Right cardiac atrium (tissue), 5 donors: ENCODE measurements at regions not wholly inside any gene's neighbourhood (a gene's known extent, or its start where the extent isn't known, plus 50 kb on each side); places are given as distances from the start of the nearest gene placed in this dataset.
"Not testable (repeated sequence)": the region's sequence is repeated elsewhere in the genome, so short reads cannot be mapped to it uniquely, and the experiment has no call there.

Experiments
- ATAC-seq, 2 donors: fragments of 200-7000 bp; cut with Tn5 transposase; one replicate each; pipeline versions ENCODE4 v1.8.0 to v1.9.1; 2020; ENCODE audit warnings: moderate library complexity in 2 of 2, mild to moderate bottlenecking in 1 of 2
- DNase-seq, 3 donors: peaks; one replicate each; pipeline ENCODE4 v3.0.0-alpha.2; 2020
- H3K27ac ChIP-seq: one replicate; pipeline ENCODE4 v1.5.1; 2013; ENCODE audit warnings: mild to moderate bottlenecking, low read length, control low read depth, moderate library complexity
- H3K27me3 ChIP-seq: one replicate; pipeline ENCODE4 v1.6.1; 2013; ENCODE audit not compliant: control insufficient read depth, insufficient read depth
- H3K4me1 ChIP-seq: one replicate; pipeline ENCODE4 v1.6.1; 2013; ENCODE audit warnings: low read length; ENCODE audit not compliant: control insufficient read depth, insufficient read depth
- H3K4me3 ChIP-seq: one replicate; pipeline ENCODE4 v1.5.1; 2013; ENCODE audit warnings: low read length, control low read depth
- H3K9me3 ChIP-seq: one replicate; pipeline ENCODE4 v1.6.1; 2013; ENCODE audit warnings: low read length; ENCODE audit not compliant: control insufficient read depth
- WGBS: extraction: QIAGEN DNeasy Blood & Tissue Kit; methylation state at CpG from one replicate; pipeline ENCODE4 v1.1.7; 2013; 5-methylcytosine and 5-hydroxymethylcytosine counted together
- intact Hi-C, 4 donors: fragments of 100-400 bp; cut with DNase I; formaldehyde crosslinking; loops; one replicate each; pipeline versions ENCODE4 v1.11.0 to v1.14.0; 2022 to 2023
- donor health status: healthy with polysubstance abuse.
- donor health status: DM: no; HTN: yes; CAD: no.
- donor health status: DM: no; HTN: no; CAD: no.
- donor health status: DM: no; HTN: yes; CAD: no; lungs with severe emphysema.
- donor health status: DM: yes; HTN: yes; CAD: no.

DNA sequence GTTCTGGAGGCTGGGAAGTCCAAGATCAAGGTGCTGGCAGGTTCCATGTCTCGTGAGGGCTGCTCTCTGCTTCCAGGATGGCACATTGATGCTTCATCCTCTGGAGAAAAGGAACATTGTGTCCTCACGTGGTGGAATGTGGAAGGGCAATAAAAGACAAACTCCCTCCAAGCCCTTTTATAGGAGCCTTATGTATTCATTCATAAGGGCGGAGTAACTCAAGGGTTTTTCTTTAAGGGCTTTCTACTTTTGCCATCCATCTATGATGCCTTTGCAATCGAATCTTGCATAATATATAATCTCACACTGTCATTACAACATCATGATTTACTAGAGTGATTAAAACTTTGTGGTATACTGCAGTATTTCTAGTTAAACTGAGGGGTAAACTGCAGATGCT is 132.7 kb upstream of the DDHD1 start:
- ATAC-seq (no peak), DNase-seq (no peak)
- Histone ChIP-seq H3K9me3 (peaks cover 1% of the 10 kb centered on the region), H3K4me1 (no peaks in the 10 kb centered on the region), H3K27ac (no peak overlapping the region), H3K27me3 (no peaks in the 10 kb centered on the region), H3K4me3 (no peak overlapping the region)
- 74% methylated on average over 4 of the region's 4 CpGs for WGBS
- intact Hi-C loops: no loop called here

DNA sequence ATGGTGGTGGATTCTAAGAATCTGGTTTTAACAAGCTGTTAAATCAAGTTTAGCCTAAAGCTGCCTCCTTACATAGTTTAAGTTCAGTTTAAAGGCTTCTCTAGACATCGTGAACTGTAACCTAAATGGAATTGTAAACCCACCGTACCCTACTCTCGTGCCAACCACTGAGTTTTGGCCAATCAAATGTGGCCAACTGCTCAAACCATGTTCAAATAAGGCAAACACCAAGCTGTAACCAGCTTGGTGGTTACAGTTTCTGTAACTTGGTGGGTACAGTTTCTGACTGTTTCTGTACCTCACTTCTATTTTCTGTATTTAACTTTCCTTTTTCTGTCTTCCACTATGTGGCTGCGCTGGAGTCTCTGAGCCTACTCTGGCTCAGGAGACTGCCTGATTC is 131.9 kb upstream of the DDHD1 start:
- no peak overlapping the region for H3K27ac ChIP-seq
- ATAC-seq (no peak), DNase-seq (no peak)
- WGBS: 96% methylated on average over 4 of the region's 4 CpGs
- H3K4me1 ChIP-seq: no peaks in the 10 kb centered on the region
- no peaks in the 10 kb centered on the region for H3K27me3 ChIP-seq
- H3K4me3 ChIP-seq: no peak overlapping the region
- peaks cover 2% of the 10 kb centered on the region for H3K9me3 ChIP-seq
- intact Hi-C loops: no loop called here

DNA sequence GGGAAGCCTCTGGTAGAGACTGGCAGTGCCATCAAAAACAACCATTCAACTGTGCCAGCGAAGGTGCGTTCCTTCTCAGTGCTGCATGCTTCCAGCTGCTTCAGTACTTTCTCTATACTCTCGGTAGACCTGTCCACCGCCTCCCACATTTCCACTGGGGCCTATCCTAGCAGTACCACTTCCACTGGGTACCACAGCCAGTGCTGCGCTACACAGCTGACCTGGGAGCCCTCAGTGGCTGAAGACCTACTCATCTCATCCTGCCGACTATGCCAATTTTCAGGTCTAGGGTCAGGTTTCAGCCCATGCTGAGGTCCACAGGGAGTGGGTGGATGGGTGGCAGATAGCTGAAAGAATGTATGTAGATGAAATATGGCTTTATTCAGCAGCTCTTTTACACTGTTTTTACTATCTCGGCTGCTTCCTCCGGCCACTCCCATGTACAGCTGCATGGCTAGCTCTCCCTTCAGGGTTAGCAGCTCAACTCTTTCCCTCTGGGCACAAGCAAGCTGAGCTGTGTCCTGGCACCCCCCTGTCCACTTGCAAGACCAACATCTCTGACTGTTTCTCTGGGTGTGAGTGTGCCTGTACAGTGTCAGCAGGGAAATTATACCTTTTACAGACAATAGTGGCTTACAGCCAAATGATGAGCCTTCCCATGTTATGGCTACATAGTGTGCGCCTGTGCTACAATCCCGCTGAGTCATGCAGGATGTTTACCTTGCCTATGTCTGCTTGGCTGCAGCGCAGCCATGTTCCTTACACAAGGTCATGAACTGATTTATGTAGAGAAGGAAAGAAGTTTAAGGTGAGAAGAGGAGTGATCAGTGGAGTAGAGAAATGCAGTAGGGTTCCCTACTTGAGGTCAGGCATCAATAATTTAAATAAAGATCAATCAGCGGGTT is 125.7 kb upstream of the DDHD1 start:
- Histone ChIP-seq H3K27ac (no peak overlapping the region), H3K4me3 (no peak overlapping the region), H3K9me3 (peaks cover 5% of the 10 kb centered on the region), H3K4me1 (no peaks in the 10 kb centered on the region), H3K27me3 (no peaks in the 10 kb centered on the region)
- intact Hi-C loops: no loop called here
- DNase-seq: no peak
- no peak for ATAC-seq
- WGBS: 85% methylated on average over 12 of the region's 12 CpGs

DNA sequence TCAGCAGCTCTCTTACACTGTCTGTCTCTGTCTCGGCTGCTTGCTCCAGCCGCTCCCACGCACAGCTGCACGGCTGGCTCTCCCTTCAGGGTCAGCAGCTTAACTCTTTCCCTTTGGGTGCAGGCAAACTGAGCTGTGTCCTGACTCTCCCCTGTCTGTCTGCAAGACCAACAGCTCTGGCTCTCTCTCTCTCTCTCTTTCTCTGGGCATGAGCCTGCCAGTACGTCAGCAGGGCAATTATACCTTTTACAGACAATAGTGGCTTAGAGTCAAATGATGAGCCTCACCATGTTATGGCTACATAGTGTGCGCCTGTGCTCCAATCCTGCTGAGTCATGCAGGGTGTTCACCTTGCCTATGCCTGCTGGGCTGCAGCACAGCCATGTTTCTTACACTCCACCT is 120.5 kb upstream of the DDHD1 start:
- Histone ChIP-seq H3K4me3 (no peak overlapping the region), H3K27ac (no peak overlapping the region), H3K27me3 (no peaks in the 10 kb centered on the region), H3K4me1 (no peaks in the 10 kb centered on the region), H3K9me3 (no peaks in the 10 kb centered on the region)
- ATAC-seq: no peak
- 56% methylated on average over 6 of the region's 6 CpGs for whole genome bisulfite sequencing
- peak in 1 of 3 donors; percentile 48 for DNase-seq
- intact Hi-C loops: no loop called here

GRCh38 chr14:53265025-53265424 is 111.9 kb upstream of the DDHD1 start:
- no peaks in the 10 kb centered on the region for H3K27me3 ChIP-seq
- no peak overlapping the region for H3K4me3 ChIP-seq
- DNase-seq (no peak), ATAC-seq (no peak)
- no peaks in the 10 kb centered on the region for H3K4me1 ChIP-seq
- H3K27ac ChIP-seq: no peak overlapping the region
- WGBS: 79% methylated on average over 4 of the region's 4 CpGs
- intact Hi-C loops: no loop called here
- H3K9me3 ChIP-seq: no peaks in the 10 kb centered on the region

GRCh38 chr14:53260928-53261327 is 107.8 kb upstream of the DDHD1 start:
- Histone ChIP-seq H3K27ac (no peak overlapping the region), H3K4me1 (no peaks in the 10 kb centered on the region), H3K27me3 (no peaks in the 10 kb centered on the region), H3K9me3 (no peaks in the 10 kb centered on the region), H3K4me3 (no peak overlapping the region)
- DNase-seq (no peak), ATAC-seq (no peak)
- intact Hi-C loops: no loop called here
- WGBS: 83% methylated on average over 2 of the region's 2 CpGs

- no peaks in the 10 kb centered on the region for H3K9me3 ChIP-seq
- H3K4me3 ChIP-seq: no peak overlapping the region
- H3K27me3 ChIP-seq: no peaks in the 10 kb centered on the region
- no peak overlapping the region for H3K27ac ChIP-seq
- intact Hi-C loops: no loop called here
- ATAC-seq (no peak), DNase-seq (no peak)
- H3K4me1 ChIP-seq: no peaks in the 10 kb centered on the region
- 76% methylated on average over 5 of the region's 5 CpGs for WGBS
Observed at GRCh38 chr14:53260286-53260685, 107.2 kb upstream of the DDHD1 start.

- Histone ChIP-seq H3K4me3 (no peak overlapping the region), H3K27me3 (no peaks in the 10 kb centered on the region), H3K27ac (no peak overlapping the region), H3K9me3 (no peaks in the 10 kb centered on the region), H3K4me1 (no peaks in the 10 kb centered on the region)
- intact Hi-C loops: no loop called here
- 74% methylated on average over 1 of the region's 1 CpG for WGBS
- no peak for DNase-seq
- ATAC-seq: no peak
Observed at GRCh38 chr14:53252141-53252540, 99.0 kb upstream of the DDHD1 start.

- DNase-seq (no peak), ATAC-seq (no peak)
- H3K27ac ChIP-seq: no peak overlapping the region
- no peak overlapping the region for H3K4me3 ChIP-seq
- H3K27me3 ChIP-seq: no peaks in the 10 kb centered on the region
- intact Hi-C loops: no loop called here
- no peaks in the 10 kb centered on the region for H3K9me3 ChIP-seq
- WGBS: 30% methylated on average over 1 of the region's 1 CpG
- H3K4me1 ChIP-seq: no peaks in the 10 kb centered on the region
Observed at GRCh38 chr14:53249059-53249458, 95.9 kb upstream of the DDHD1 start.

- no peaks in the 10 kb centered on the region for H3K27me3 ChIP-seq
- no peaks in the 10 kb centered on the region for H3K4me1 ChIP-seq
- 65% methylated on average over 4 of the region's 4 CpGs for WGBS
- no peak overlapping the region for H3K4me3 ChIP-seq
- intact Hi-C loops: no loop called here
- H3K27ac ChIP-seq: no peak overlapping the region
- DNase-seq (no peak), ATAC-seq (no peak)
- no peaks in the 10 kb centered on the region for H3K9me3 ChIP-seq
Observed at GRCh38 chr14:53247596-53248370, 94.7 kb upstream of the DDHD1 start.

DNA sequence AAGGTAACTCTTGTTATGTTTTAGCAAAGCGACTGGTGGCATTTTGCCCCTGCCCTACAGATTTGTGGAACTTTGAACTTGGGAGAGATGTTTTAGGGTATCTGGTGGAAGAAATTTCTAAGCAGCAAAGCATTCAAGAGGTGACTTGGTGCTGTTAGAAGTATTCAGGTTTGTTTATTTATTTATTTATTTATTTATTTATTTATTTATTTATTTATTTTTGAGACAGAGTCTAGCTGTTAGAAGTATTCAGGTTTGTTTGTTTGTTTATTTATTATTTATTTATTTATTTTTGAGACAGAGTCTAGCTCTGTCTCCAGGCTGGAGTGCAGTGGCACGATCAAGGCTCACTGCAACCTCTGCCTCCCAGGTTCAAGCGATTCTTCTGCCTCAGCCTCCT is 89.8 kb upstream of the DDHD1 start:
- H3K27me3 ChIP-seq, intact Hi-C loops, H3K9me3 ChIP-seq, H3K4me1 ChIP-seq, H3K4me3 ChIP-seq, ATAC-seq, DNase-seq, H3K27ac ChIP-seq: not testable (repeated sequence)
- WGBS: 98% methylated on average over 3 of the region's 3 CpGs
